ENCODE measurements at regions not wholly inside any gene's neighbourhood (a gene's known extent, or its start where the extent isn't known, plus 50 kb on each side); places are given as distances from the start of the nearest gene placed in this dataset.

- no peaks in the 10 kb centered on the region for H3K4me1 ChIP-seq (ENCODE audit: control insufficient read depth in 1 of 2, insufficient read depth in 2 of 2, low read length in 2 of 2)
- H4K91ac ChIP-seq (ENCODE audit: low read depth, low read length), result no peak overlapping the region
- no peak overlapping the region for H3K23ac ChIP-seq (ENCODE audit: low read length)
- no peaks in the 10 kb centered on the region for H3K79me2 ChIP-seq (ENCODE audit: control insufficient read depth, insufficient read depth, low read length, poor library complexity)
- H3K27me3 ChIP-seq (ENCODE audit: insufficient read depth, low read length), result no peaks in the 10 kb centered on the region
- no peak overlapping the region for H4K8ac ChIP-seq (ENCODE audit: low read depth, low read length)
- DNase-seq, result no peak
- H3K14ac ChIP-seq (ENCODE audit: low read length), result no peak overlapping the region
- H3K27ac ChIP-seq (ENCODE audit: low read depth, low read length), result no peak overlapping the region
- H3K9me3 ChIP-seq (ENCODE audit: insufficient read depth, low read depth, low read length), result no peaks in the 10 kb centered on the region
- no peak overlapping the region for H2BK12ac ChIP-seq (ENCODE audit: low read length)
- H2AFZ ChIP-seq (ENCODE audit: insufficient read depth, low read length, poor library complexity), result no peak overlapping the region
- H3K9ac ChIP-seq (ENCODE audit: low read length), result no peak overlapping the region
- H2AK5ac ChIP-seq (ENCODE audit: low read length), result no peak overlapping the region
- H3K36me3 ChIP-seq (ENCODE audit: control insufficient read depth in 1 of 2, insufficient read depth in 2 of 2, low read length in 2 of 2), result no peaks in the 10 kb centered on the region
- H2BK120ac ChIP-seq (ENCODE audit: insufficient read depth, low read length, poor library complexity), result no peak overlapping the region
- no peak overlapping the region for H2BK5ac ChIP-seq (ENCODE audit: low read depth, low read length, poor library complexity)
- no peaks in the 10 kb centered on the region for H3K79me1 ChIP-seq (ENCODE audit: low read length)
- H3K4ac ChIP-seq (ENCODE audit: low read depth, low read length), result no peak overlapping the region
- H3K4me2 ChIP-seq (ENCODE audit: low read length), result no peak overlapping the region
- no peak overlapping the region for H3K18ac ChIP-seq (ENCODE audit: low read length)
- no peak overlapping the region for H3K4me3 ChIP-seq (ENCODE audit: low read depth, low read length)
- no CpG with 5 or more reads among the region's 5 CpGs for whole genome bisulfite sequencing (ENCODE audit: extremely low coverage, insufficient coverage, insufficient read length)
- H4K12ac ChIP-seq (ENCODE audit: low read depth, low read length), result no peak overlapping the region
Observed at GRCh38 chr1:98487620-98488019, 173.9 kb upstream of the SNX7 start.

GRCh38 chr1:98482611-98483010 lies 178.9 kb upstream of the SNX7 start:
- no peak overlapping the region for H3K4ac ChIP-seq (ENCODE audit: low read depth, low read length)
- no peaks in the 10 kb centered on the region for H3K4me1 ChIP-seq (ENCODE audit: control insufficient read depth in 1 of 2, insufficient read depth in 2 of 2, low read length in 2 of 2)
- no peak overlapping the region for H4K12ac ChIP-seq (ENCODE audit: low read depth, low read length)
- H4K91ac ChIP-seq (ENCODE audit: low read depth, low read length), result no peak overlapping the region
- no peak overlapping the region for H3K4me3 ChIP-seq (ENCODE audit: low read depth, low read length)
- no peak overlapping the region for H2AFZ ChIP-seq (ENCODE audit: insufficient read depth, low read length, poor library complexity)
- no peak for DNase-seq
- no peak overlapping the region for H3K27ac ChIP-seq (ENCODE audit: low read depth, low read length)
- no peaks in the 10 kb centered on the region for H3K36me3 ChIP-seq (ENCODE audit: control insufficient read depth in 1 of 2, insufficient read depth in 2 of 2, low read length in 2 of 2)
- H3K9me3 ChIP-seq (ENCODE audit: insufficient read depth, low read depth, low read length), result no peaks in the 10 kb centered on the region
- H3K4me2 ChIP-seq (ENCODE audit: low read length), result no peak overlapping the region
- no peak overlapping the region for H2BK120ac ChIP-seq (ENCODE audit: insufficient read depth, low read length, poor library complexity)
- H2AK5ac ChIP-seq (ENCODE audit: low read length), result no peak overlapping the region
- no peak overlapping the region for H2BK12ac ChIP-seq (ENCODE audit: low read length)
- no peak overlapping the region for H3K14ac ChIP-seq (ENCODE audit: low read length)
- no CpG with 5 or more reads among the region's 3 CpGs for WGBS (ENCODE audit: extremely low coverage, insufficient coverage, insufficient read length)
- H3K23ac ChIP-seq (ENCODE audit: low read length), result no peak overlapping the region
- H4K8ac ChIP-seq (ENCODE audit: low read depth, low read length), result no peak overlapping the region
- no peaks in the 10 kb centered on the region for H3K79me1 ChIP-seq (ENCODE audit: low read length)
- no peaks in the 10 kb centered on the region for H3K79me2 ChIP-seq (ENCODE audit: control insufficient read depth, insufficient read depth, low read length, poor library complexity)
- H3K18ac ChIP-seq (ENCODE audit: low read length), result no peak overlapping the region
- no peaks in the 10 kb centered on the region for H3K27me3 ChIP-seq (ENCODE audit: insufficient read depth, low read length)
- H3K9ac ChIP-seq (ENCODE audit: low read length), result no peak overlapping the region
- H2BK5ac ChIP-seq (ENCODE audit: low read depth, low read length, poor library complexity), result no peak overlapping the region

GRCh38 chr1:98480271-98480670 lies 181.2 kb upstream of the SNX7 start:
- H2BK120ac ChIP-seq (ENCODE audit: insufficient read depth, low read length, poor library complexity), result no peak overlapping the region
- no peak overlapping the region for H3K4me2 ChIP-seq (ENCODE audit: low read length)
- H3K36me3 ChIP-seq (ENCODE audit: control insufficient read depth in 1 of 2, insufficient read depth in 2 of 2, low read length in 2 of 2), result no peaks in the 10 kb centered on the region
- no peaks in the 10 kb centered on the region for H3K4me1 ChIP-seq (ENCODE audit: control insufficient read depth in 1 of 2, insufficient read depth in 2 of 2, low read length in 2 of 2)
- no peak overlapping the region for H2AFZ ChIP-seq (ENCODE audit: insufficient read depth, low read length, poor library complexity)
- H4K12ac ChIP-seq (ENCODE audit: low read depth, low read length), result no peak overlapping the region
- no CpG with 5 or more reads among the region's 2 CpGs for WGBS (ENCODE audit: extremely low coverage, insufficient coverage, insufficient read length)
- no peak overlapping the region for H4K8ac ChIP-seq (ENCODE audit: low read depth, low read length)
- H3K4ac ChIP-seq (ENCODE audit: low read depth, low read length), result no peak overlapping the region
- no peak overlapping the region for H3K18ac ChIP-seq (ENCODE audit: low read length)
- no peaks in the 10 kb centered on the region for H3K79me1 ChIP-seq (ENCODE audit: low read length)
- no peak overlapping the region for H3K23ac ChIP-seq (ENCODE audit: low read length)
- no peak overlapping the region for H4K91ac ChIP-seq (ENCODE audit: low read depth, low read length)
- H3K9me3 ChIP-seq (ENCODE audit: insufficient read depth, low read depth, low read length), result no peaks in the 10 kb centered on the region
- no peak overlapping the region for H2AK5ac ChIP-seq (ENCODE audit: low read length)
- no peaks in the 10 kb centered on the region for H3K27me3 ChIP-seq (ENCODE audit: insufficient read depth, low read length)
- no peak overlapping the region for H2BK5ac ChIP-seq (ENCODE audit: low read depth, low read length, poor library complexity)
- H3K27ac ChIP-seq (ENCODE audit: low read depth, low read length), result no peak overlapping the region
- H3K4me3 ChIP-seq (ENCODE audit: low read depth, low read length), result no peak overlapping the region
- H3K9ac ChIP-seq (ENCODE audit: low read length), result no peak overlapping the region
- H3K14ac ChIP-seq (ENCODE audit: low read length), result no peak overlapping the region
- DNase-seq, result no peak
- no peaks in the 10 kb centered on the region for H3K79me2 ChIP-seq (ENCODE audit: control insufficient read depth, insufficient read depth, low read length, poor library complexity)
- H2BK12ac ChIP-seq (ENCODE audit: low read length), result no peak overlapping the region

DNA sequence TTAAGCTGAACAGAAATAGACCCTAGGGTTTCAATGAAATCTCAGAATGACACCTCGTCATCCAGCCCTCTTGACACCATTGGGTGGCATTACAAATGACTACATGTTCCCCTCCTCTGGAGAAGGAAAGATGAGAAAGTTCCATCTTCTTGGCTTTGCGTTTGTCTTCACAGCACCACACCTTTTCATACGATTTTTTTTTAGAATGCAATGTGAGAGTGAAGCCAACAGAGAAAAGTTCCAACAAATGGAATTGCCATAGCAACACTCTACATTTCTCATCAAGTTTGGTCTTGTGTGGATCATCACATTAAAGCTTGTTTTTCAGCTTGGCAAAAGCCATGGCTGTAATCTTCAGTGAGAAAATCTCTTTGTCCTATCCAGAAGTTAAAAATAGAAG lies 183.4 kb upstream of the SNX7 start:
- no peaks in the 10 kb centered on the region for H3K4me1 ChIP-seq (ENCODE audit: control insufficient read depth in 1 of 2, insufficient read depth in 2 of 2, low read length in 2 of 2)
- H4K8ac ChIP-seq (ENCODE audit: low read depth, low read length), result no peak overlapping the region
- H3K9ac ChIP-seq (ENCODE audit: low read length), result no peak overlapping the region
- H3K79me2 ChIP-seq (ENCODE audit: control insufficient read depth, insufficient read depth, low read length, poor library complexity), result no peaks in the 10 kb centered on the region
- no peak overlapping the region for H2BK5ac ChIP-seq (ENCODE audit: low read depth, low read length, poor library complexity)
- H3K18ac ChIP-seq (ENCODE audit: low read length), result no peak overlapping the region
- no peak overlapping the region for H3K4ac ChIP-seq (ENCODE audit: low read depth, low read length)
- no peak overlapping the region for H3K4me3 ChIP-seq (ENCODE audit: low read depth, low read length)
- no peak overlapping the region for H2AFZ ChIP-seq (ENCODE audit: insufficient read depth, low read length, poor library complexity)
- no peak overlapping the region for H3K23ac ChIP-seq (ENCODE audit: low read length)
- DNase-seq, result no peak
- H3K27ac ChIP-seq (ENCODE audit: low read depth, low read length), result no peak overlapping the region
- no peak overlapping the region for H2AK5ac ChIP-seq (ENCODE audit: low read length)
- no peaks in the 10 kb centered on the region for H3K9me3 ChIP-seq (ENCODE audit: insufficient read depth, low read depth, low read length)
- no peak overlapping the region for H3K4me2 ChIP-seq (ENCODE audit: low read length)
- H4K91ac ChIP-seq (ENCODE audit: low read depth, low read length), result no peak overlapping the region
- no peak overlapping the region for H4K12ac ChIP-seq (ENCODE audit: low read depth, low read length)
- H3K27me3 ChIP-seq (ENCODE audit: insufficient read depth, low read length), result no peaks in the 10 kb centered on the region
- H3K14ac ChIP-seq (ENCODE audit: low read length), result no peak overlapping the region
- no peaks in the 10 kb centered on the region for H3K79me1 ChIP-seq (ENCODE audit: low read length)
- H3K36me3 ChIP-seq (ENCODE audit: control insufficient read depth in 1 of 2, insufficient read depth in 2 of 2, low read length in 2 of 2), result no peaks in the 10 kb centered on the region
- no CpG with 5 or more reads among the region's 3 CpGs for WGBS (ENCODE audit: extremely low coverage, insufficient coverage, insufficient read length)
- H2BK120ac ChIP-seq (ENCODE audit: insufficient read depth, low read length, poor library complexity), result no peak overlapping the region
- H2BK12ac ChIP-seq (ENCODE audit: low read length), result no peak overlapping the region

All from trophoblast cell (in vitro differentiated cells and primary cell).